SK-N-SH (cell line): ENCODE measurements at regions not wholly inside any gene's neighbourhood (a gene's known extent, or its start where the extent isn't known, plus 50 kb on each side); places are given as distances from the start of the nearest gene placed in this dataset.

Experiments used
- CTCF ChIA-PET: fragments of 300-600, 350-600 bp; formaldehyde crosslinking; extraction: SDS; loops from one replicate; lab custom pipeline; 2021; lab: Yijun Ruan, JAX
- POLR2A ChIA-PET: fragments of 350-600 bp; sonication (Branson Sonifier 250); formaldehyde crosslinking; extraction: SDS; loops from one replicate; lab custom pipeline; 2020; ENCODE audit warnings: antibody characterized with exemption, inconsistent platforms; lab: Yijun Ruan, JAX
- DNase-seq: peaks from one replicate; pipeline ENCODE4 v3.0.0; 2012
- H2AFZ ChIP-seq: fragments of 200-600 bp; sonication (generic); 2 replicates; pipeline ENCODE4 v1.8.1; 2016; ENCODE audit warnings: antibody characterized with exemption, mild to moderate bottlenecking, low read depth
- H3F3A ChIP-seq: fragments of 200-600 bp; sonication (generic); replicated peaks from 2 replicates; pipeline ENCODE3; 2016; ENCODE audit warnings: antibody characterized with exemption, mild to moderate bottlenecking; ENCODE audit not compliant: insufficient read depth
- H3K27ac ChIP-seq, 2 experiments: fragments of 200-500 bp in 1 of 2; fragments of 200-600 bp in 1 of 2; sonication (Bioruptor generic) in 1 of 2; sonication (generic), shearing (Covaris generic) in 1 of 2; 2 replicates each; pipeline versions ENCODE4 v1.5.1 to v1.6.1; 2014 to 2016; ENCODE audit warnings: low read depth in 2 of 2, inconsistent platforms in 1 of 2, low read length in 1 of 2, mild to moderate bottlenecking in 1 of 2, mixed read lengths in 1 of 2
- H3K27me3 ChIP-seq: fragments of 200-600 bp; sonication (generic), shearing (Covaris generic); 2 replicates; pipeline ENCODE4 v1.6.1; 2016; ENCODE audit warnings: mixed run types; ENCODE audit not compliant: insufficient read depth
- H3K36me3 ChIP-seq, 2 experiments: fragments of 200-500 bp in 1 of 2; fragments of 200-600 bp in 1 of 2; sonication (Bioruptor generic) in 1 of 2; sonication (generic) in 1 of 2; replicated peaks in 1 of 2; 2 replicates each; pipeline versions ENCODE3 to v1.5.1; 2014 to 2016; ENCODE audit warnings: low read length in 1 of 2, mild to moderate bottlenecking in 1 of 2; ENCODE audit not compliant: insufficient read depth in 2 of 2, control insufficient read depth in 1 of 2
- H3K4me1 ChIP-seq, 2 experiments: fragments of 200-500 bp in 1 of 2; fragments of 200-600 bp in 1 of 2; sonication (Bioruptor generic) in 1 of 2; sonication (generic), shearing (Covaris generic) in 1 of 2; 2 replicates each; pipeline versions ENCODE4 v1.5.1 to v1.6.1; 2014 to 2016; ENCODE audit warnings: low read depth in 1 of 2, low read length in 1 of 2, mixed run types in 1 of 2; ENCODE audit not compliant: insufficient read depth in 2 of 2, control insufficient read depth in 1 of 2
- H3K4me2 ChIP-seq: fragments of 200-600 bp; sonication (generic), shearing (Covaris generic); 2 replicates; pipeline ENCODE4 v1.6.1; 2017; ENCODE audit warnings: mixed run types
- H3K4me3 ChIP-seq, 2 experiments: fragments of 200-500 bp in 1 of 2; fragments of 200-600 bp in 1 of 2; sonication (Bioruptor generic) in 1 of 2; sonication (generic), shearing (Covaris generic) in 1 of 2; 2 replicates each; pipeline versions ENCODE4 v1.5.1 to v1.8.1; 2014 to 2016; ENCODE audit warnings: low read depth in 2 of 2, inconsistent platforms in 1 of 2, low read length in 1 of 2, mild to moderate bottlenecking in 1 of 2, mixed read lengths in 1 of 2, moderate library complexity in 1 of 2
- H3K79me2 ChIP-seq: fragments of 200-600 bp; sonication (generic); 2 replicates; pipeline ENCODE4 v1.8.1; 2017; ENCODE audit warnings: mild to moderate bottlenecking; ENCODE audit not compliant: insufficient read depth
- H3K9ac ChIP-seq: fragments of 200-600 bp; sonication (generic); 2 replicates; pipeline ENCODE4 v1.6.1; 2017; ENCODE audit warnings: mixed run types
- H3K9me2 ChIP-seq: fragments of 200-600 bp; sonication (generic); 2 replicates; pipeline ENCODE4 v1.6.1; 2017; ENCODE audit warnings: mixed run types
- H3K9me3 ChIP-seq: fragments of 200-600 bp; sonication (generic); 2 replicates; pipeline ENCODE4 v1.6.1; 2017; ENCODE audit warnings: mixed run types, mild to moderate bottlenecking, moderate library complexity
- H4K20me1 ChIP-seq: fragments of 200-600 bp; sonication (generic); 2 replicates; pipeline ENCODE4 v1.6.1; 2017; ENCODE audit warnings: mild to moderate bottlenecking, mixed run types; ENCODE audit not compliant: insufficient read depth
- CHD2 ChIP-seq: fragments of 150-350 bp; IDR thresholded peaks from 2 replicates; pipeline ENCODE4 v1.6.1; 2018; ENCODE audit warnings: low read length; ENCODE audit not compliant: partially characterized antibody
- ELF1 ChIP-seq: IDR thresholded peaks from 2 replicates; pipeline ENCODE4 v1.4.0; 2012
- FOXJ3 ChIP-seq: sonication (generic); formaldehyde crosslinking; IDR thresholded peaks from 2 replicates; pipeline ENCODE4 v1.5.1; 2020; ENCODE audit warnings: mild to moderate bottlenecking, missing genetic modification reagents
- GATA2 ChIP-seq: sonication (generic); formaldehyde crosslinking; IDR thresholded peaks from 2 replicates; pipeline ENCODE4 v1.5.0; 2020; ENCODE audit warnings: mild to moderate bottlenecking, missing genetic modification reagents
- JUND ChIP-seq: IDR thresholded peaks from 2 replicates; pipeline ENCODE4 v1.4.0; 2012
- MEF2A ChIP-seq: IDR thresholded peaks from 2 replicates; pipeline ENCODE4 v1.4.0; 2012; ENCODE audit warnings: low read depth, borderline replicate concordance
- MXI1 ChIP-seq: IDR thresholded peaks from 2 replicates; pipeline ENCODE4 v1.6.1; 2012; ENCODE audit warnings: mild to moderate bottlenecking, low read depth, low read length, improper control_type of control experiment
- NFIC ChIP-seq: IDR thresholded peaks from 2 replicates; pipeline ENCODE4 v1.4.0; 2012; ENCODE audit warnings: borderline replicate concordance
- POLR2AphosphoS5 ChIP-seq: IDR thresholded peaks from 2 replicates; pipeline ENCODE4 v1.6.1; 2012; ENCODE audit warnings: low read depth, low read length
- RAD21 ChIP-seq: IDR thresholded peaks from 2 replicates; pipeline ENCODE4 v1.6.1; 2012; ENCODE audit warnings: mild to moderate bottlenecking, low read length
- RCOR1 ChIP-seq: fragments of 150-350 bp; IDR thresholded peaks from 2 replicates; pipeline ENCODE4 v1.6.1; 2017; ENCODE audit warnings: antibody characterized with exemption, low read length
- RFX5 ChIP-seq: IDR thresholded peaks from 2 replicates; pipeline ENCODE4 v1.6.1; 2012; ENCODE audit warnings: mild to moderate bottlenecking, improper control_type of control experiment, low read length
- SMC3 ChIP-seq: IDR thresholded peaks from 2 replicates; pipeline ENCODE4 v1.6.1; 2012; ENCODE audit warnings: low read depth, low read length, improper control_type of control experiment
- TAF1 ChIP-seq: IDR thresholded peaks from 2 replicates; pipeline ENCODE4 v1.6.1; 2012; ENCODE audit warnings: low read depth, mild to moderate bottlenecking, low read length, moderate library complexity, borderline replicate concordance
- YY1 ChIP-seq: IDR thresholded peaks from 2 replicates; pipeline ENCODE4 v1.4.0; 2012; ENCODE audit warnings: low read depth, mild to moderate bottlenecking
- WGBS: methylation state at CpG from one replicate; pipeline ENCODE4 v1.1.6; 2017; ENCODE audit warnings: low lambda C conversion rate; 5-methylcytosine and 5-hydroxymethylcytosine counted together
- TF ChIP-seq, protein P1 (sequence below): fragments of 150-350 bp; IDR thresholded peaks from 2 replicates; pipeline ENCODE4 v1.6.1; 2017; ENCODE audit warnings: antibody characterized with exemption, low read length, low read depth, borderline replicate concordance
- TF ChIP-seq, protein P2 (sequence below): IDR thresholded peaks from 2 replicates; pipeline ENCODE4 v1.4.0; 2012; ENCODE audit warnings: low read depth, borderline replicate concordance
- TF ChIP-seq, protein P3 (sequence below): IDR thresholded peaks from 2 replicates; pipeline ENCODE4 v1.4.0; 2012; ENCODE audit warnings: low read depth, borderline replicate concordance
- TF ChIP-seq, protein P4 (sequence below): IDR thresholded peaks from 2 replicates; pipeline ENCODE4 v1.4.0; 2012; ENCODE audit warnings: low read depth
- TF ChIP-seq, protein P5 (sequence below): fragments of 200-600 bp; sonication (generic); IDR thresholded peaks from 2 replicates; pipeline ENCODE4 v1.6.1; 2017; ENCODE audit warnings: antibody characterized with exemption, mild to moderate bottlenecking, moderate library complexity

DNA sequence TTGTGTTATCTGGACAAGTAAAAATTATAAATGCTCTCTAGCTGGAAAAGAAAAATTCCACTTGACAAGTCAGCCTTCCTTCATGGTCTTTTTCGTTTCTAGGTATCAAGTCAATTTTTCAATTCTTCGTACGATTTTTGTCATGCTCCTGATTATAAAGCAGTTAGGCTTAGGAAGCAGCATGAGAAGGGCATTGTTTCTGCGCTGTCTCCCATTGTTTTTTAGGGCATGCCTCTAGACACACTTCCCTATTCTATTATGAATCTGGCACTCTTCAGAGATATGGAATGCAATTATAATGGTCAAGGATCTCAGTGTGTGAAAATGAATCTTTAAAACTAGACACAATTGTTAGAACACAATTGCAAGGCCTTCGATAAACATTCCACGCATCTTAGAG, 164.1 kb upstream of the FAT1 start:
- no peaks in the 10 kb centered on the region for H3K9me3 ChIP-seq
- no peaks in the 10 kb centered on the region for H3F3A ChIP-seq
- no peaks in the 10 kb centered on the region for H4K20me1 ChIP-seq
- no peak overlapping the region for H3K4me2 ChIP-seq
- ChIA-PET POLR2A (no interaction called here), CTCF (interaction anchor here (0.5 kb wide), 1 partner anchor 753 kb away, joined by 3 read pairs; no protein-coding TSS in a partner anchor)
- H3K27ac ChIP-seq: no peak overlapping the region
- no peaks in the 10 kb centered on the region for H3K9me2 ChIP-seq
- DNase-seq: no peak
- no peaks in the 10 kb centered on the region; the same call in 1 of the 2 replicates for H3K27me3 ChIP-seq
- TF ChIP-seq, protein P1, sequence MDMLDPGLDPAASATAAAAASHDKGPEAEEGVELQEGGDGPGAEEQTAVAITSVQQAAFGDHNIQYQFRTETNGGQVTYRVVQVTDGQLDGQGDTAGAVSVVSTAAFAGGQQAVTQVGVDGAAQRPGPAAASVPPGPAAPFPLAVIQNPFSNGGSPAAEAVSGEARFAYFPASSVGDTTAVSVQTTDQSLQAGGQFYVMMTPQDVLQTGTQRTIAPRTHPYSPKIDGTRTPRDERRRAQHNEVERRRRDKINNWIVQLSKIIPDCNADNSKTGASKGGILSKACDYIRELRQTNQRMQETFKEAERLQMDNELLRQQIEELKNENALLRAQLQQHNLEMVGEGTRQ: no peak
- no peak for TF ChIP-seq SMC3
- TF ChIP-seq CHD2: no peak
- no peak for TF ChIP-seq RFX5
- TF ChIP-seq MXI1: no peak
- TF ChIP-seq GATA2 (CRISPR knock-in tag): no peak
- TF ChIP-seq, protein P2, sequence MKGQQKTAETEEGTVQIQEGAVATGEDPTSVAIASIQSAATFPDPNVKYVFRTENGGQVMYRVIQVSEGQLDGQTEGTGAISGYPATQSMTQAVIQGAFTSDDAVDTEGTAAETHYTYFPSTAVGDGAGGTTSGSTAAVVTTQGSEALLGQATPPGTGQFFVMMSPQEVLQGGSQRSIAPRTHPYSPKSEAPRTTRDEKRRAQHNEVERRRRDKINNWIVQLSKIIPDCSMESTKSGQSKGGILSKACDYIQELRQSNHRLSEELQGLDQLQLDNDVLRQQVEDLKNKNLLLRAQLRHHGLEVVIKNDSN: no peak
- no peak for TF ChIP-seq FOXJ3 (CRISPR knock-in tag)
- no peak for TF ChIP-seq RAD21
- TF ChIP-seq, protein P3, sequence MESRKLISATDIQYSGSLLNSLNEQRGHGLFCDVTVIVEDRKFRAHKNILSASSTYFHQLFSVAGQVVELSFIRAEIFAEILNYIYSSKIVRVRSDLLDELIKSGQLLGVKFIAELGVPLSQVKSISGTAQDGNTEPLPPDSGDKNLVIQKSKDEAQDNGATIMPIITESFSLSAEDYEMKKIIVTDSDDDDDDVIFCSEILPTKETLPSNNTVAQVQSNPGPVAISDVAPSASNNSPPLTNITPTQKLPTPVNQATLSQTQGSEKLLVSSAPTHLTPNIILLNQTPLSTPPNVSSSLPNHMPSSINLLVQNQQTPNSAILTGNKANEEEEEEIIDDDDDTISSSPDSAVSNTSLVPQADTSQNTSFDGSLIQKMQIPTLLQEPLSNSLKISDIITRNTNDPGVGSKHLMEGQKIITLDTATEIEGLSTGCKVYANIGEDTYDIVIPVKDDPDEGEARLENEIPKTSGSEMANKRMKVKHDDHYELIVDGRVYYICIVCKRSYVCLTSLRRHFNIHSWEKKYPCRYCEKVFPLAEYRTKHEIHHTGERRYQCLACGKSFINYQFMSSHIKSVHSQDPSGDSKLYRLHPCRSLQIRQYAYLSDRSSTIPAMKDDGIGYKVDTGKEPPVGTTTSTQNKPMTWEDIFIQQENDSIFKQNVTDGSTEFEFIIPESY: no peak
- TF ChIP-seq, protein P4, sequence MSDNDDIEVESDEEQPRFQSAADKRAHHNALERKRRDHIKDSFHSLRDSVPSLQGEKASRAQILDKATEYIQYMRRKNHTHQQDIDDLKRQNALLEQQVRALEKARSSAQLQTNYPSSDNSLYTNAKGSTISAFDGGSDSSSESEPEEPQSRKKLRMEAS: no peak
- TF ChIP-seq YY1: no peak
- TF ChIP-seq TAF1: no peak
- no peak for TF ChIP-seq JUND
- no peak for TF ChIP-seq MEF2A
- TF ChIP-seq POLR2AphosphoS5: no peak
- no peak for TF ChIP-seq RCOR1
- TF ChIP-seq, protein P5, sequence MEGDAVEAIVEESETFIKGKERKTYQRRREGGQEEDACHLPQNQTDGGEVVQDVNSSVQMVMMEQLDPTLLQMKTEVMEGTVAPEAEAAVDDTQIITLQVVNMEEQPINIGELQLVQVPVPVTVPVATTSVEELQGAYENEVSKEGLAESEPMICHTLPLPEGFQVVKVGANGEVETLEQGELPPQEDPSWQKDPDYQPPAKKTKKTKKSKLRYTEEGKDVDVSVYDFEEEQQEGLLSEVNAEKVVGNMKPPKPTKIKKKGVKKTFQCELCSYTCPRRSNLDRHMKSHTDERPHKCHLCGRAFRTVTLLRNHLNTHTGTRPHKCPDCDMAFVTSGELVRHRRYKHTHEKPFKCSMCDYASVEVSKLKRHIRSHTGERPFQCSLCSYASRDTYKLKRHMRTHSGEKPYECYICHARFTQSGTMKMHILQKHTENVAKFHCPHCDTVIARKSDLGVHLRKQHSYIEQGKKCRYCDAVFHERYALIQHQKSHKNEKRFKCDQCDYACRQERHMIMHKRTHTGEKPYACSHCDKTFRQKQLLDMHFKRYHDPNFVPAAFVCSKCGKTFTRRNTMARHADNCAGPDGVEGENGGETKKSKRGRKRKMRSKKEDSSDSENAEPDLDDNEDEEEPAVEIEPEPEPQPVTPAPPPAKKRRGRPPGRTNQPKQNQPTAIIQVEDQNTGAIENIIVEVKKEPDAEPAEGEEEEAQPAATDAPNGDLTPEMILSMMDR: no peak
- TF ChIP-seq ELF1: no peak
- TF ChIP-seq NFIC: no peak
- WGBS: 48% methylated on average over 6 of the region's 6 CpGs
- no peaks in the 10 kb centered on the region for H3K79me2 ChIP-seq
- no peaks in the 10 kb centered on the region for H3K36me3 ChIP-seq
- H3K4me1 ChIP-seq: no peaks in the 10 kb centered on the region; a peak in 2 of 4 replicates
- no peak overlapping the region for H2AFZ ChIP-seq
- H3K9ac ChIP-seq: no peak overlapping the region
- no peak overlapping the region for H3K4me3 ChIP-seq
